LNCaP clone FGC (cell line): ENCODE measurements at regions not wholly inside any gene's neighbourhood (a gene's known extent, or its start where the extent isn't known, plus 50 kb on each side); places are given as distances from the start of the nearest gene placed in this dataset.

Source experiments
- DNase-seq: peaks from one replicate; pipeline ENCODE4 v3.0.0-alpha.2; 2011; ENCODE audit warnings: low read depth
- H3K4me3 ChIP-seq: 2 replicates; pipeline ENCODE4 v1.5.1; 2011; ENCODE audit warnings: mild to moderate bottlenecking, low read depth, low read length, control low read depth
- TF ChIP-seq, protein P1 (sequence below): IDR thresholded peaks from 2 replicates; pipeline ENCODE4 v1.5.1; 2012; ENCODE audit warnings: mild to moderate bottlenecking; ENCODE audit not compliant: control insufficient read depth, insufficient read depth; ENCODE audit errors: extremely low read depth

- DNase-seq: no peak
- H3K4me3 ChIP-seq: no peak overlapping the region
- TF ChIP-seq, protein P1, sequence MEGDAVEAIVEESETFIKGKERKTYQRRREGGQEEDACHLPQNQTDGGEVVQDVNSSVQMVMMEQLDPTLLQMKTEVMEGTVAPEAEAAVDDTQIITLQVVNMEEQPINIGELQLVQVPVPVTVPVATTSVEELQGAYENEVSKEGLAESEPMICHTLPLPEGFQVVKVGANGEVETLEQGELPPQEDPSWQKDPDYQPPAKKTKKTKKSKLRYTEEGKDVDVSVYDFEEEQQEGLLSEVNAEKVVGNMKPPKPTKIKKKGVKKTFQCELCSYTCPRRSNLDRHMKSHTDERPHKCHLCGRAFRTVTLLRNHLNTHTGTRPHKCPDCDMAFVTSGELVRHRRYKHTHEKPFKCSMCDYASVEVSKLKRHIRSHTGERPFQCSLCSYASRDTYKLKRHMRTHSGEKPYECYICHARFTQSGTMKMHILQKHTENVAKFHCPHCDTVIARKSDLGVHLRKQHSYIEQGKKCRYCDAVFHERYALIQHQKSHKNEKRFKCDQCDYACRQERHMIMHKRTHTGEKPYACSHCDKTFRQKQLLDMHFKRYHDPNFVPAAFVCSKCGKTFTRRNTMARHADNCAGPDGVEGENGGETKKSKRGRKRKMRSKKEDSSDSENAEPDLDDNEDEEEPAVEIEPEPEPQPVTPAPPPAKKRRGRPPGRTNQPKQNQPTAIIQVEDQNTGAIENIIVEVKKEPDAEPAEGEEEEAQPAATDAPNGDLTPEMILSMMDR: no peak
These were observed 700.6 kb downstream of the NLGN4X start for GRCh38 chrX:5528057-5528456.

DNA sequence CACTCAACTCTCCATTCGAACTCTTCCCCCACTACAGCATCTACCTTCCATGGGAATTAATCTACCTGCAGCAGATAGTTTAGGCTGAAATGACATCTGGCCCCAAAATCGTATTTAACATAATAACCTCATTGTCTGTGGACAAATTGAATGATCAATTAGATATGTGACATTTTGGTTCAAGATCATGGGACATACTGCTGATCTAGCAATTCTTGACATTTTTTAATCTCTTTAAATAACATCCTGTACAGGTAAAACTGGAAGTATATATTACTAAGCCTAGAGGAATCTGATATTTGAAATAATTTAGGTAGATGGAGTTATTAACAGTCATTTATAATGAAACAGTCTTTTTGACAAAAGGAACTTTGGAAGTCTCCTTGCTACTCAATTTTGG, 702.5 kb downstream of the NLGN4X start:
- no peak for DNase-seq
- TF ChIP-seq, protein P1: no peak
- H3K4me3 ChIP-seq: no peak overlapping the region

- no peak overlapping the region for H3K4me3 ChIP-seq
These were observed 737.7 kb downstream of the NLGN4X start for GRCh38 chrX:5490786-5491563.

GRCh38 chrX:5474282-5474681, 754.4 kb downstream of the NLGN4X start:
- H3K4me3 ChIP-seq: no peak overlapping the region
- TF ChIP-seq, protein P1: no peak
- no peak for DNase-seq

More at GRCh38 chrX:5490786-5491563, 737.7 kb downstream of the NLGN4X start:
- no peak for DNase-seq
- TF ChIP-seq, protein P1: no peak

GRCh38 chrX:5458300-5458842, 770.3 kb downstream of the NLGN4X start:
- DNase-seq: no peak
- TF ChIP-seq, protein P1: peak; percentile 25
- H3K4me3 ChIP-seq: no peak overlapping the region

- no peak overlapping the region for H3K4me3 ChIP-seq
- no peak for DNase-seq
- TF ChIP-seq, protein P1: no peak
These were observed 779.3 kb downstream of the NLGN4X start for GRCh38 chrX:5449323-5449722.
